ENCODE measurements at regions not wholly inside any gene's neighbourhood (a gene's known extent, or its start where the extent isn't known, plus 50 kb on each side); places are given as distances from the start of the nearest gene placed in this dataset.
"Not testable (repeated sequence)": the region's sequence is repeated elsewhere in the genome, so short reads cannot be mapped to it uniquely, and the experiment has no call there.

- Mint-ChIP-seq H3K27me3 (no peaks in the 10 kb centered on the region), H3K9me3 (no peaks in the 10 kb centered on the region), H3K4me3 (no peak overlapping the region), H3K36me3 (no peaks in the 10 kb centered on the region), H3K27ac (no peak overlapping the region), H3K4me1 (no peaks in the 10 kb centered on the region)
- no peak for ATAC-seq
These were observed 573.8 kb downstream of the LTN1 start for GRCh38 chr21:28418726-28419514.

GRCh38 chr21:28410256-28410655 lies 582.4 kb downstream of the LTN1 start:
- H3K4me3 Mint-ChIP-seq: no peak overlapping the region
- H3K9me3 Mint-ChIP-seq: peaks cover 3% of the 10 kb centered on the region
- no peaks in the 10 kb centered on the region for H3K4me1 Mint-ChIP-seq
- no peaks in the 10 kb centered on the region for H3K27me3 Mint-ChIP-seq
- no peak overlapping the region for H3K27ac Mint-ChIP-seq
- ATAC-seq: no peak
- H3K36me3 Mint-ChIP-seq: no peaks in the 10 kb centered on the region

GRCh38 chr21:28402616-28402989 lies 590.1 kb downstream of the LTN1 start:
- no peaks in the 10 kb centered on the region for H3K4me1 Mint-ChIP-seq
- no peak overlapping the region for H3K4me3 Mint-ChIP-seq
- peaks cover 5% of the 10 kb centered on the region for H3K9me3 Mint-ChIP-seq
- no peaks in the 10 kb centered on the region for H3K36me3 Mint-ChIP-seq
- no peak overlapping the region for H3K27ac Mint-ChIP-seq
- H3K27me3 Mint-ChIP-seq: no peaks in the 10 kb centered on the region
- ATAC-seq: no peak

GRCh38 chr21:28397040-28397439 lies 595.6 kb downstream of the LTN1 start:
- Mint-ChIP-seq H3K27me3 (no peaks in the 10 kb centered on the region), H3K4me3 (no peak overlapping the region), H3K4me1 (no peaks in the 10 kb centered on the region), H3K36me3 (no peaks in the 10 kb centered on the region), H3K27ac (no peak overlapping the region), H3K9me3 (peaks cover 7% of the 10 kb centered on the region)
- no peak for ATAC-seq

- Mint-ChIP-seq H3K36me3 (no peaks in the 10 kb centered on the region), H3K4me3 (no peak overlapping the region), H3K4me1 (no peaks in the 10 kb centered on the region), H3K27me3 (no peaks in the 10 kb centered on the region), H3K27ac (no peak overlapping the region), H3K9me3 (peaks cover 7% of the 10 kb centered on the region)
- no peak for ATAC-seq
These were observed 596.3 kb downstream of the LTN1 start for GRCh38 chr21:28396421-28396820.

GRCh38 chr21:28393279-28393678 lies 599.4 kb downstream of the LTN1 start:
- Mint-ChIP-seq H3K4me1 (no peaks in the 10 kb centered on the region), H3K36me3 (no peaks in the 10 kb centered on the region), H3K27ac (no peak overlapping the region), H3K27me3 (no peaks in the 10 kb centered on the region), H3K9me3 (peaks cover 7% of the 10 kb centered on the region), H3K4me3 (no peak overlapping the region)
- no peak for ATAC-seq

GRCh38 chr21:28391938-28392849 lies 600.5 kb downstream of the LTN1 start:
- H3K4me3 Mint-ChIP-seq: no peak overlapping the region
- H3K4me1 Mint-ChIP-seq: no peaks in the 10 kb centered on the region
- H3K9me3 Mint-ChIP-seq: peaks cover 4% of the 10 kb centered on the region
- no peak for ATAC-seq
- H3K36me3 Mint-ChIP-seq: no peaks in the 10 kb centered on the region
- no peaks in the 10 kb centered on the region for H3K27me3 Mint-ChIP-seq
- H3K27ac Mint-ChIP-seq: no peak overlapping the region

GRCh38 chr21:28387220-28387619 lies 605.5 kb downstream of the LTN1 start:
- Mint-ChIP-seq H3K27ac (no peak overlapping the region), H3K27me3 (no peaks in the 10 kb centered on the region), H3K4me1 (no peaks in the 10 kb centered on the region), H3K36me3 (no peaks in the 10 kb centered on the region), H3K4me3 (no peak overlapping the region), H3K9me3 (no peaks in the 10 kb centered on the region)
- ATAC-seq: no peak

- no peaks in the 10 kb centered on the region for H3K36me3 Mint-ChIP-seq
- H3K4me3 Mint-ChIP-seq: no peak overlapping the region
- no peak for ATAC-seq
- H3K27me3 Mint-ChIP-seq: no peaks in the 10 kb centered on the region
- no peak overlapping the region for H3K27ac Mint-ChIP-seq
- no peaks in the 10 kb centered on the region for H3K9me3 Mint-ChIP-seq
- H3K4me1 Mint-ChIP-seq: no peaks in the 10 kb centered on the region
These were observed 606.8 kb downstream of the LTN1 start for GRCh38 chr21:28385845-28386244.

GRCh38 chr21:28381000-28381745 lies 611.5 kb downstream of the LTN1 start:
- not testable (repeated sequence) for H3K4me1 Mint-ChIP-seq, ATAC-seq, H3K27me3 Mint-ChIP-seq, H3K27ac Mint-ChIP-seq, H3K36me3 Mint-ChIP-seq, H3K9me3 Mint-ChIP-seq, H3K4me3 Mint-ChIP-seq

- H3K36me3 Mint-ChIP-seq: no peaks in the 10 kb centered on the region
- no peak overlapping the region for H3K27ac Mint-ChIP-seq
- no peak overlapping the region for H3K4me3 Mint-ChIP-seq
- no peaks in the 10 kb centered on the region for H3K4me1 Mint-ChIP-seq
- no peak for ATAC-seq
- H3K9me3 Mint-ChIP-seq: no peaks in the 10 kb centered on the region
- H3K27me3 Mint-ChIP-seq: peaks cover 4% of the 10 kb centered on the region
These were observed 612.4 kb downstream of the LTN1 start for GRCh38 chr21:28380241-28380640.

- no peaks in the 10 kb centered on the region for H3K4me1 Mint-ChIP-seq
- no peaks in the 10 kb centered on the region for H3K9me3 Mint-ChIP-seq
- H3K27ac Mint-ChIP-seq: no peak overlapping the region
- H3K4me3 Mint-ChIP-seq: no peak overlapping the region
- H3K27me3 Mint-ChIP-seq: peaks cover 10% of the 10 kb centered on the region
- no peak for ATAC-seq
- H3K36me3 Mint-ChIP-seq: no peaks in the 10 kb centered on the region
These were observed 614.7 kb downstream of the LTN1 start for GRCh38 chr21:28378026-28378425.

GRCh38 chr21:28375708-28376385 lies 616.8 kb downstream of the LTN1 start:
- no peaks in the 10 kb centered on the region for H3K4me1 Mint-ChIP-seq
- H3K9me3 Mint-ChIP-seq: peaks cover 3% of the 10 kb centered on the region

GRCh38 chr21:28374881-28375280 lies 617.8 kb downstream of the LTN1 start:
- peaks cover 10% of the 10 kb centered on the region for H3K27me3 Mint-ChIP-seq
- ATAC-seq: no peak
- H3K4me3 Mint-ChIP-seq: no peak overlapping the region
- H3K27ac Mint-ChIP-seq: no peak overlapping the region
- no peaks in the 10 kb centered on the region for H3K4me1 Mint-ChIP-seq
- H3K9me3 Mint-ChIP-seq: peaks cover 6% of the 10 kb centered on the region
- no peaks in the 10 kb centered on the region for H3K36me3 Mint-ChIP-seq

More at GRCh38 chr21:28375708-28376385, 616.8 kb downstream of the LTN1 start:
- peaks cover 10% of the 10 kb centered on the region for H3K27me3 Mint-ChIP-seq
- H3K27ac Mint-ChIP-seq: no peak overlapping the region
- H3K36me3 Mint-ChIP-seq: no peaks in the 10 kb centered on the region
- no peak overlapping the region for H3K4me3 Mint-ChIP-seq
- no peak for ATAC-seq

- no peak overlapping the region for H3K27ac Mint-ChIP-seq
- no peak for ATAC-seq
- H3K9me3 Mint-ChIP-seq: peaks cover 6% of the 10 kb centered on the region
- no peaks in the 10 kb centered on the region for H3K36me3 Mint-ChIP-seq
- peaks cover 10% of the 10 kb centered on the region for H3K27me3 Mint-ChIP-seq
- no peaks in the 10 kb centered on the region for H3K4me1 Mint-ChIP-seq
- no peak overlapping the region for H3K4me3 Mint-ChIP-seq
These were observed 621.0 kb downstream of the LTN1 start for GRCh38 chr21:28371713-28372112.
